HEK293 (cell line): ENCODE measurements at regions not wholly inside any gene's neighbourhood (a gene's known extent, or its start where the extent isn't known, plus 50 kb on each side); places are given as distances from the start of the nearest gene placed in this dataset.

ENCODE experiments used
- CTCF ChIA-PET: fragments of 350-600 bp; formaldehyde crosslinking; extraction: SDS; loops from one replicate; lab custom pipeline; 2021; ENCODE audit warnings: antibody characterized with exemption; lab: Yijun Ruan, JAX
- POLR2A ChIA-PET: fragments of 300-600 bp; formaldehyde crosslinking; extraction: SDS; loops from one replicate; lab custom pipeline; 2020; ENCODE audit warnings: antibody characterized with exemption, inconsistent platforms; lab: Yijun Ruan, JAX
- H3K27ac ChIP-seq: fragments of 200-500 bp; sonication (Bioruptor generic); 2 replicates; pipeline ENCODE4 v1.5.1; 2014; ENCODE audit warnings: low read depth, low read length, control low read depth, inconsistent platforms; ENCODE audit errors: extremely low read depth
- H3K36me3 ChIP-seq, 2 experiments: fragments of 200-500 bp in 1 of 2; sonication (Bioruptor generic) in 1 of 2; 1 replicate in 1 of 2; 2 replicates in 1 of 2; pipeline ENCODE4 v1.5.1; 2014 to 2017; ENCODE audit warnings: inconsistent platforms in 2 of 2, low read length in 2 of 2; ENCODE audit not compliant: control insufficient read depth in 2 of 2, insufficient read depth in 1 of 2
- H3K4me1 ChIP-seq: fragments of 200-500 bp; sonication (Bioruptor generic); 2 replicates; pipeline ENCODE4 v1.5.1; 2014; ENCODE audit warnings: mild to moderate bottlenecking, low read length, inconsistent platforms; ENCODE audit not compliant: control insufficient read depth, insufficient read depth
- H3K4me3 ChIP-seq: 2 replicates; pipeline ENCODE4 v1.5.1; 2011; ENCODE audit warnings: low read depth, mild to moderate bottlenecking, control low read depth, low read length, moderate library complexity
- H3K9me3 ChIP-seq: fragments of 200-500 bp; sonication (Bioruptor generic); 2 replicates; pipeline ENCODE4 v1.5.1; 2014; ENCODE audit warnings: low read depth, low read length, inconsistent platforms; ENCODE audit not compliant: control insufficient read depth, insufficient read depth
- GLI4 ChIP-seq: fragments of 450-650 bp; formaldehyde crosslinking; IDR thresholded peaks from 2 replicates; pipeline ENCODE4 v1.5.1; 2016; ENCODE audit warnings: missing biosample characterization, missing genetic modification characterization
- GLIS1 ChIP-seq: fragments of 450-650 bp; formaldehyde crosslinking; IDR thresholded peaks from 2 replicates; pipeline ENCODE4 v1.5.1; 2016; ENCODE audit warnings: missing biosample characterization, missing genetic modification characterization
- MEIS1 ChIP-seq: sonication (generic); formaldehyde crosslinking; IDR thresholded peaks from 2 replicates; pipeline ENCODE4 v1.8.1; 2022; ENCODE audit warnings: missing genetic modification reagents, mild to moderate bottlenecking, borderline replicate concordance
- MYNN ChIP-seq: fragments of 450-650 bp; formaldehyde crosslinking; IDR thresholded peaks from 2 replicates; pipeline ENCODE4 v1.5.1; 2016; ENCODE audit warnings: missing biosample characterization, missing genetic modification characterization, borderline replicate concordance
- SETDB1 ChIP-seq: IDR thresholded peaks from one replicate; pipeline ENCODE4 v1.6.1; 2017; ENCODE audit warnings: mild to moderate bottlenecking, low read length, moderate library complexity, mixed read lengths; ENCODE audit not compliant: insufficient read length
- ZBTB48 ChIP-seq: fragments of 450-650 bp; formaldehyde crosslinking; IDR thresholded peaks from 2 replicates; pipeline ENCODE4 v1.5.1; 2016; ENCODE audit warnings: missing biosample characterization, missing genetic modification characterization
- ZNF19 ChIP-seq: fragments of 450-650 bp; formaldehyde crosslinking; IDR thresholded peaks from 2 replicates; pipeline ENCODE4; 2016; ENCODE audit warnings: missing biosample characterization, missing genetic modification characterization, low read depth
- ZNF23 ChIP-seq: fragments of 450-650 bp; formaldehyde crosslinking; IDR thresholded peaks from 2 replicates; pipeline ENCODE4 v1.5.1; 2016; ENCODE audit warnings: missing biosample characterization, missing genetic modification characterization, borderline replicate concordance
- ZNF24 ChIP-seq: fragments of 450-650 bp; formaldehyde crosslinking; IDR thresholded peaks from 2 replicates; pipeline ENCODE4 v1.5.1; 2016; ENCODE audit warnings: missing biosample characterization, missing genetic modification characterization
- ZNF302 ChIP-seq: fragments of 450-650 bp; formaldehyde crosslinking; IDR thresholded peaks from 2 replicates; pipeline ENCODE4 v1.5.1; 2016; ENCODE audit warnings: missing biosample characterization, missing genetic modification characterization, low read depth
- ZNF354C ChIP-seq: fragments of 450-650 bp; formaldehyde crosslinking; IDR thresholded peaks from 2 replicates; pipeline ENCODE4 v1.5.1; 2016; ENCODE audit warnings: missing biosample characterization, missing genetic modification characterization, low read depth, borderline replicate concordance
- ZNF768 ChIP-seq: fragments of 450-650 bp; formaldehyde crosslinking; IDR thresholded peaks from 2 replicates; pipeline ENCODE4 v1.5.1; 2018; ENCODE audit warnings: missing biosample characterization, mild to moderate bottlenecking, missing genetic modification characterization
- TF ChIP-seq, protein P1 (sequence below): fragments of 450-650 bp; formaldehyde crosslinking; IDR thresholded peaks from 2 replicates; pipeline ENCODE4 v1.5.1; 2016; ENCODE audit warnings: missing biosample characterization, missing genetic modification characterization
- TF ChIP-seq, protein P2 (sequence below): fragments of 450-650 bp; formaldehyde crosslinking; IDR thresholded peaks from 2 replicates; pipeline ENCODE4 v1.5.1; 2017; ENCODE audit warnings: missing biosample characterization, missing genetic modification characterization
- TF ChIP-seq, protein P3 (sequence below): fragments of 450-650 bp; formaldehyde crosslinking; IDR thresholded peaks from 2 replicates; pipeline ENCODE4 v1.5.1; 2017; ENCODE audit warnings: missing biosample characterization, missing genetic modification characterization
- TF ChIP-seq, protein P4 (sequence below): fragments of 450-650 bp; formaldehyde crosslinking; IDR thresholded peaks from 2 replicates; pipeline ENCODE4; 2016; ENCODE audit warnings: missing biosample characterization, missing genetic modification characterization
- TF ChIP-seq, protein P5 (sequence below): fragments of 450-650 bp; formaldehyde crosslinking; IDR thresholded peaks from 2 replicates; pipeline ENCODE4 v1.5.1; 2017; ENCODE audit warnings: missing biosample characterization, missing genetic modification characterization

DNA sequence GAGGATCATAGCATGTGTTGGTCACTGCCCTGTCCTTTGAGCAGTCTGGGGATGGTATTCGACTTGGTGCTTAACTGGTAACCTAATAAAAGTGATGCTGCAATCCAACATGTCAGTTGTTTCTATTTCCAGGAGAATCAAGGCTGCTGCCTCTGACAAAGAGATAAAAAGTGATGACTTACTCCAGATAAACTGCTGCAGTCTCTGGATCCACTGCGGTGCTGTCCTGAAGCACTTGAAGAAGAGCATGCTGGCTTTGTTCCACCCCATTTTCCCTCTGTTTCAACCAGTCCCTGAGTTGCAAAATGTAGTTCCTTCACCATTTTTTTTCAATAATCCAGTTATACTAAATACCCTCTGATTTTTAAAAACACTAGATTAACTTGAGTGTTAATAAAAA, 403.5 kb upstream of the ANKRD30A start:
- no peak overlapping the region for H3K27ac ChIP-seq
- ChIA-PET CTCF (interaction anchor here (0.6 to 1.3 kb wide), 2 partner anchors 437 to 1086 kb away, joined by 4 to 5 read pairs; no protein-coding TSS in a partner anchor), POLR2A (no interaction called here)
- no peaks in the 10 kb centered on the region for H3K9me3 ChIP-seq
- no peaks in the 10 kb centered on the region for H3K36me3 ChIP-seq
- no peak overlapping the region for H3K4me3 ChIP-seq
- no peak for TF ChIP-seq SETDB1
- TF ChIP-seq, protein P1, sequence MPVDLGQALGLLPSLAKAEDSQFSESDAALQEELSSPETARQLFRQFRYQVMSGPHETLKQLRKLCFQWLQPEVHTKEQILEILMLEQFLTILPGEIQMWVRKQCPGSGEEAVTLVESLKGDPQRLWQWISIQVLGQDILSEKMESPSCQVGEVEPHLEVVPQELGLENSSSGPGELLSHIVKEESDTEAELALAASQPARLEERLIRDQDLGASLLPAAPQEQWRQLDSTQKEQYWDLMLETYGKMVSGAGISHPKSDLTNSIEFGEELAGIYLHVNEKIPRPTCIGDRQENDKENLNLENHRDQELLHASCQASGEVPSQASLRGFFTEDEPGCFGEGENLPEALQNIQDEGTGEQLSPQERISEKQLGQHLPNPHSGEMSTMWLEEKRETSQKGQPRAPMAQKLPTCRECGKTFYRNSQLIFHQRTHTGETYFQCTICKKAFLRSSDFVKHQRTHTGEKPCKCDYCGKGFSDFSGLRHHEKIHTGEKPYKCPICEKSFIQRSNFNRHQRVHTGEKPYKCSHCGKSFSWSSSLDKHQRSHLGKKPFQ (tag by site-specific recombination), result 0 out of 2 replicates have a peak, but pooled peaks have one; percentile 5
- peaks cover 11% of the 10 kb centered on the region for H3K4me1 ChIP-seq

DNA sequence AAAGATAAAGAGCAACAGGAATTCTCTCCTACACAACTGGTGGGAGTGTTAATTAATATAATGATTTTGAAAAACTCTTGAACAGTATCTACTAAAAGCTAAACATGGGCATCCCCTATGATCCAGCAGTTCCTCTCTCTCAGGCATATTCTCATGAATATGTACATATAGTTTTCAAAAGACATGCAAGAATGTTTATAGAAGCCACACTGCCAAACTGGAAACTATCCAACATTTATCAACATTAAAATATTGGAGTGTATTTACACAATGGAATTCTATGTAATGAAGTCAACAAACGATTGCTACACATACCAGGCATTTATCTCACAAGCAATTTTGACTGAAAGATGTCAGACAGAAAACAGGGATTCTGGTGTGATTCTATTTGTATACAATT, 404.5 kb upstream of the ANKRD30A start:
- no peaks in the 10 kb centered on the region for H3K9me3 ChIP-seq
- H3K4me1 ChIP-seq, result peaks cover 6% of the 10 kb centered on the region
- ChIA-PET POLR2A (no interaction called here), CTCF (interaction anchor here (1.3 kb wide), 1 partner anchor 1085 kb away, joined by 5 read pairs; no protein-coding TSS in a partner anchor)
- no peak overlapping the region for H3K27ac ChIP-seq
- TF ChIP-seq, protein P2, sequence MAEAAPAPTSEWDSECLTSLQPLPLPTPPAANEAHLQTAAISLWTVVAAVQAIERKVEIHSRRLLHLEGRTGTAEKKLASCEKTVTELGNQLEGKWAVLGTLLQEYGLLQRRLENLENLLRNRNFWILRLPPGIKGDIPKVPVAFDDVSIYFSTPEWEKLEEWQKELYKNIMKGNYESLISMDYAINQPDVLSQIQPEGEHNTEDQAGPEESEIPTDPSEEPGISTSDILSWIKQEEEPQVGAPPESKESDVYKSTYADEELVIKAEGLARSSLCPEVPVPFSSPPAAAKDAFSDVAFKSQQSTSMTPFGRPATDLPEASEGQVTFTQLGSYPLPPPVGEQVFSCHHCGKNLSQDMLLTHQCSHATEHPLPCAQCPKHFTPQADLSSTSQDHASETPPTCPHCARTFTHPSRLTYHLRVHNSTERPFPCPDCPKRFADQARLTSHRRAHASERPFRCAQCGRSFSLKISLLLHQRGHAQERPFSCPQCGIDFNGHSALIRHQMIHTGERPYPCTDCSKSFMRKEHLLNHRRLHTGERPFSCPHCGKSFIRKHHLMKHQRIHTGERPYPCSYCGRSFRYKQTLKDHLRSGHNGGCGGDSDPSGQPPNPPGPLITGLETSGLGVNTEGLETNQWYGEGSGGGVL (tag by site-specific recombination), result no peak
- TF ChIP-seq, protein P3, sequence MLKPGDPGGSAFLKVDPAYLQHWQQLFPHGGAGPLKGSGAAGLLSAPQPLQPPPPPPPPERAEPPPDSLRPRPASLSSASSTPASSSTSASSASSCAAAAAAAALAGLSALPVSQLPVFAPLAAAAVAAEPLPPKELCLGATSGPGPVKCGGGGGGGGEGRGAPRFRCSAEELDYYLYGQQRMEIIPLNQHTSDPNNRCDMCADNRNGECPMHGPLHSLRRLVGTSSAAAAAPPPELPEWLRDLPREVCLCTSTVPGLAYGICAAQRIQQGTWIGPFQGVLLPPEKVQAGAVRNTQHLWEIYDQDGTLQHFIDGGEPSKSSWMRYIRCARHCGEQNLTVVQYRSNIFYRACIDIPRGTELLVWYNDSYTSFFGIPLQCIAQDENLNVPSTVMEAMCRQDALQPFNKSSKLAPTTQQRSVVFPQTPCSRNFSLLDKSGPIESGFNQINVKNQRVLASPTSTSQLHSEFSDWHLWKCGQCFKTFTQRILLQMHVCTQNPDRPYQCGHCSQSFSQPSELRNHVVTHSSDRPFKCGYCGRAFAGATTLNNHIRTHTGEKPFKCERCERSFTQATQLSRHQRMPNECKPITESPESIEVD, result no peak
- TF ChIP-seq GLI4 (tag by site-specific recombination) (no peak), ZNF302 (tag by site-specific recombination) (no peak), ZNF24 (tag by site-specific recombination) (no peak), ZNF19 (tag by site-specific recombination) (no peak), ZNF768 (tag by site-specific recombination) (no peak), ZNF354C (tag by site-specific recombination) (no peak), GLIS1 (tag by site-specific recombination) (no peak), ZBTB48 (tag by site-specific recombination) (no peak), MYNN (no peak), ZNF23 (tag by site-specific recombination) (no peak), MEIS1 (CRISPR knock-in tag) (no peak)
- TF ChIP-seq, protein P4, sequence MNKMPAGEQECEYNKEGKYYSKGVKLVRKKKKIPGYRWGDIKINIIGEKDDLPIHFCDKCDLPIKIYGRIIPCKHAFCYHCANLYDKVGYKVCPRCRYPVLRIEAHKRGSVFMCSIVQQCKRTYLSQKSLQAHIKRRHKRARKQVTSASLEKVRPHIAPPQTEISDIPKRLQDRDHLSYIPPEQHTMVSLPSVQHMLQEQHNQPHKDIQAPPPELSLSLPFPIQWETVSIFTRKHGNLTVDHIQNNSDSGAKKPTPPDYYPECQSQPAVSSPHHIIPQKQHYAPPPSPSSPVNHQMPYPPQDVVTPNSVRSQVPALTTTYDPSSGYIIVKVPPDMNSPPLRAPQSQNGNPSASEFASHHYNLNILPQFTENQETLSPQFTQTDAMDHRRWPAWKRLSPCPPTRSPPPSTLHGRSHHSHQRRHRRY, result no peak
- TF ChIP-seq, protein P5, sequence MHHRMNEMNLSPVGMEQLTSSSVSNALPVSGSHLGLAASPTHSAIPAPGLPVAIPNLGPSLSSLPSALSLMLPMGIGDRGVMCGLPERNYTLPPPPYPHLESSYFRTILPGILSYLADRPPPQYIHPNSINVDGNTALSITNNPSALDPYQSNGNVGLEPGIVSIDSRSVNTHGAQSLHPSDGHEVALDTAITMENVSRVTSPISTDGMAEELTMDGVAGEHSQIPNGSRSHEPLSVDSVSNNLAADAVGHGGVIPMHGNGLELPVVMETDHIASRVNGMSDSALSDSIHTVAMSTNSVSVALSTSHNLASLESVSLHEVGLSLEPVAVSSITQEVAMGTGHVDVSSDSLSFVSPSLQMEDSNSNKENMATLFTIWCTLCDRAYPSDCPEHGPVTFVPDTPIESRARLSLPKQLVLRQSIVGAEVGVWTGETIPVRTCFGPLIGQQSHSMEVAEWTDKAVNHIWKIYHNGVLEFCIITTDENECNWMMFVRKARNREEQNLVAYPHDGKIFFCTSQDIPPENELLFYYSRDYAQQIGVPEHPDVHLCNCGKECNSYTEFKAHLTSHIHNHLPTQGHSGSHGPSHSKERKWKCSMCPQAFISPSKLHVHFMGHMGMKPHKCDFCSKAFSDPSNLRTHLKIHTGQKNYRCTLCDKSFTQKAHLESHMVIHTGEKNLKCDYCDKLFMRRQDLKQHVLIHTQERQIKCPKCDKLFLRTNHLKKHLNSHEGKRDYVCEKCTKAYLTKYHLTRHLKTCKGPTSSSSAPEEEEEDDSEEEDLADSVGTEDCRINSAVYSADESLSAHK (tag by site-specific recombination), result no peak
- no peak overlapping the region for H3K4me3 ChIP-seq
- H3K36me3 ChIP-seq, result no peaks in the 10 kb centered on the region
